ENCODE measurements at regions not wholly inside any gene's neighbourhood (a gene's known extent, or its start where the extent isn't known, plus 50 kb on each side); places are given as distances from the start of the nearest gene placed in this dataset.

- no peaks in the 10 kb centered on the region for H3K9me2 ChIP-seq
- no peaks in the 10 kb centered on the region for H3K9me3 ChIP-seq
- no peaks in the 10 kb centered on the region for H3F3A ChIP-seq (replicated peaks; ENCODE audit: insufficient read depth)
- H3K27me3 ChIP-seq (ENCODE audit: insufficient read depth), result no peaks in the 10 kb centered on the region
- WGBS (ENCODE audit: low lambda C conversion rate), result 82% methylated on average over 1 of the region's 1 CpG
- H3K79me2 ChIP-seq (ENCODE audit: insufficient read depth), result no peaks in the 10 kb centered on the region
- ChIA-PET POLR2A (no interaction called here), CTCF (no interaction called here)
- H3K27ac ChIP-seq (ENCODE audit: low read depth in 2 of 2, low read length in 1 of 2), result no peak overlapping the region
- TF ChIP-seq, protein P1, sequence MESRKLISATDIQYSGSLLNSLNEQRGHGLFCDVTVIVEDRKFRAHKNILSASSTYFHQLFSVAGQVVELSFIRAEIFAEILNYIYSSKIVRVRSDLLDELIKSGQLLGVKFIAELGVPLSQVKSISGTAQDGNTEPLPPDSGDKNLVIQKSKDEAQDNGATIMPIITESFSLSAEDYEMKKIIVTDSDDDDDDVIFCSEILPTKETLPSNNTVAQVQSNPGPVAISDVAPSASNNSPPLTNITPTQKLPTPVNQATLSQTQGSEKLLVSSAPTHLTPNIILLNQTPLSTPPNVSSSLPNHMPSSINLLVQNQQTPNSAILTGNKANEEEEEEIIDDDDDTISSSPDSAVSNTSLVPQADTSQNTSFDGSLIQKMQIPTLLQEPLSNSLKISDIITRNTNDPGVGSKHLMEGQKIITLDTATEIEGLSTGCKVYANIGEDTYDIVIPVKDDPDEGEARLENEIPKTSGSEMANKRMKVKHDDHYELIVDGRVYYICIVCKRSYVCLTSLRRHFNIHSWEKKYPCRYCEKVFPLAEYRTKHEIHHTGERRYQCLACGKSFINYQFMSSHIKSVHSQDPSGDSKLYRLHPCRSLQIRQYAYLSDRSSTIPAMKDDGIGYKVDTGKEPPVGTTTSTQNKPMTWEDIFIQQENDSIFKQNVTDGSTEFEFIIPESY (IDR thresholded peaks at IDR 0.05; ENCODE audit: borderline replicate concordance, low read depth), result no peak
- TF ChIP-seq, protein P2, sequence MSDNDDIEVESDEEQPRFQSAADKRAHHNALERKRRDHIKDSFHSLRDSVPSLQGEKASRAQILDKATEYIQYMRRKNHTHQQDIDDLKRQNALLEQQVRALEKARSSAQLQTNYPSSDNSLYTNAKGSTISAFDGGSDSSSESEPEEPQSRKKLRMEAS (IDR thresholded peaks at IDR 0.05; ENCODE audit: low read depth), result no peak
- TF ChIP-seq NRF1 (IDR thresholded peaks at IDR 0.05; ENCODE audit: low read depth, low read length) (no peak), FOXM1 (IDR thresholded peaks at IDR 0.05; ENCODE audit: low read depth) (no peak), TCF12 (IDR thresholded peaks at IDR 0.05) (no peak), RFX5 (IDR thresholded peaks at IDR 0.05; ENCODE audit: low read length) (no peak), CTCF (IDR thresholded peaks at IDR 0.05) (no peak), IRF3 (IDR thresholded peaks at IDR 0.05; ENCODE audit: low read depth, low read length) (no peak), TAF1 (IDR thresholded peaks at IDR 0.05; ENCODE audit: borderline replicate concordance, low read depth, low read length) (no peak), GABPA (IDR thresholded peaks at IDR 0.05; ENCODE audit: low read depth) (no peak), FOXJ3 (CRISPR knock-in tag; IDR thresholded peaks at IDR 0.05) (no peak), MXI1 (IDR thresholded peaks at IDR 0.05; ENCODE audit: low read depth, low read length) (no peak), TEAD4 (IDR thresholded peaks at IDR 0.05; ENCODE audit: borderline replicate concordance, insufficient read depth) (no peak), YY1 (IDR thresholded peaks at IDR 0.05; ENCODE audit: low read depth) (no peak)
- TF ChIP-seq, protein P3, sequence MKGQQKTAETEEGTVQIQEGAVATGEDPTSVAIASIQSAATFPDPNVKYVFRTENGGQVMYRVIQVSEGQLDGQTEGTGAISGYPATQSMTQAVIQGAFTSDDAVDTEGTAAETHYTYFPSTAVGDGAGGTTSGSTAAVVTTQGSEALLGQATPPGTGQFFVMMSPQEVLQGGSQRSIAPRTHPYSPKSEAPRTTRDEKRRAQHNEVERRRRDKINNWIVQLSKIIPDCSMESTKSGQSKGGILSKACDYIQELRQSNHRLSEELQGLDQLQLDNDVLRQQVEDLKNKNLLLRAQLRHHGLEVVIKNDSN (IDR thresholded peaks at IDR 0.05; ENCODE audit: borderline replicate concordance, low read depth), result no peak
- TF ChIP-seq, protein P4, sequence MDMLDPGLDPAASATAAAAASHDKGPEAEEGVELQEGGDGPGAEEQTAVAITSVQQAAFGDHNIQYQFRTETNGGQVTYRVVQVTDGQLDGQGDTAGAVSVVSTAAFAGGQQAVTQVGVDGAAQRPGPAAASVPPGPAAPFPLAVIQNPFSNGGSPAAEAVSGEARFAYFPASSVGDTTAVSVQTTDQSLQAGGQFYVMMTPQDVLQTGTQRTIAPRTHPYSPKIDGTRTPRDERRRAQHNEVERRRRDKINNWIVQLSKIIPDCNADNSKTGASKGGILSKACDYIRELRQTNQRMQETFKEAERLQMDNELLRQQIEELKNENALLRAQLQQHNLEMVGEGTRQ (IDR thresholded peaks at IDR 0.05; ENCODE audit: borderline replicate concordance, low read depth, low read length), result no peak
- no peak overlapping the region for H3K9ac ChIP-seq
- H3K36me3 ChIP-seq (replicated peaks in 1 of 2; ENCODE audit: control insufficient read depth in 1 of 2, insufficient read depth in 2 of 2, low read length in 1 of 2), result no peaks in the 10 kb centered on the region
- H3K4me1 ChIP-seq (ENCODE audit: control insufficient read depth in 1 of 2, insufficient read depth in 2 of 2, low read depth in 1 of 2, low read length in 1 of 2), result peaks cover 0 to 4% of the 10 kb centered on the region in 2 experiments; a peak in 3 of 4 replicates
- no peak overlapping the region for H2AFZ ChIP-seq (ENCODE audit: low read depth)
- H4K20me1 ChIP-seq (ENCODE audit: insufficient read depth), result no peaks in the 10 kb centered on the region
- DNase-seq, result no peak
- no peak overlapping the region for H3K4me2 ChIP-seq
- no peak overlapping the region for H3K4me3 ChIP-seq (ENCODE audit: low read depth in 2 of 2, low read length in 1 of 2)
Measured at GRCh38 chr9:116084497-116084896, 69.1 kb upstream of the PAPPA start.

Measured in SK-N-SH (cell line).